GM19324 (cell line): ENCODE measurements at regions not wholly inside any gene's neighbourhood (a gene's known extent, or its start where the extent isn't known, plus 50 kb on each side); places are given as distances from the start of the nearest gene placed in this dataset.

Experiments
- ATAC-seq: cut with Tn5 transposase; IDR thresholded peaks from one replicate; pipeline ENCODE4 v1.9.1; 2021; ENCODE audit warnings: mild to moderate bottlenecking, moderate library complexity; ENCODE audit not compliant: unreplicated experiment, low FRiP score

DNA sequence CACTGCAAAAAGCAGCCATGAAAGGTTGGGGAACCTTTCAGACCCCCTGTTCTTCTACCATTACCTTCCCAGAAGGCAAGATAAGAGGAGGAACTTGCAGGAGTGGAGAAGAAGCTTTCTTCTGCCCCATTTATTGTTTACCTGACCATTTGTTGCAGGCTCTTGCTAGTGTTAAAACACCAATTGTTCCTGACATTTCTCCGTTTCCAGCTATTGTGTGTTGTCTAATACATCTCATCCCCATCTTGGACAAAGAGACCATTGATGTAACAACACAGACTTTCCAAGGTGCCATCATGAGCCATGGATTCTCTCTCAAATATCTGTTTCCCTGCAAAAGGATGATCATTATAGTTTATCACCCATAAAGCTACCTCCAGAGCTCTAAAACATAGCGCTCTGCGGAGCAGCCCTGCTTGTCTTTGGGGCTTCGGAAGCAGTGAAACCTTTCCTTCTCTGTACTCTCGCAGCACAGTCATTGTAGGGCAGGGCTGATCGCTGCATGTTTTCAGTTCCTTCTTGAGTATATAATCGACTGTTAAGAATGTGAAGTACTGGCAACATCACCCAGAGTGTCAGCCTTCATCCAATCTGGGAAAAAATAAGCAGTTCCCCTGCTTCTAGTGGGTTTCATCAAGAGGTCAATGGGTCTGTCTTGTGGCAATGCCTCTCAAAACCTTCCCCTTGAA is 680.0 kb downstream of the SEMA5A start:
- ATAC-seq, result no peak

- no peak for ATAC-seq
These were observed 677.6 kb downstream of the SEMA5A start for GRCh38 chr5:8868283-8868682.

- ATAC-seq, result no peak
These were observed 675.9 kb downstream of the SEMA5A start for GRCh38 chr5:8869932-8870331.

- ATAC-seq, result no peak
These were observed 675.4 kb downstream of the SEMA5A start for GRCh38 chr5:8870349-8870958.

GRCh38 chr5:8870959-8871355 is 674.9 kb downstream of the SEMA5A start:
- ATAC-seq, result no peak

DNA sequence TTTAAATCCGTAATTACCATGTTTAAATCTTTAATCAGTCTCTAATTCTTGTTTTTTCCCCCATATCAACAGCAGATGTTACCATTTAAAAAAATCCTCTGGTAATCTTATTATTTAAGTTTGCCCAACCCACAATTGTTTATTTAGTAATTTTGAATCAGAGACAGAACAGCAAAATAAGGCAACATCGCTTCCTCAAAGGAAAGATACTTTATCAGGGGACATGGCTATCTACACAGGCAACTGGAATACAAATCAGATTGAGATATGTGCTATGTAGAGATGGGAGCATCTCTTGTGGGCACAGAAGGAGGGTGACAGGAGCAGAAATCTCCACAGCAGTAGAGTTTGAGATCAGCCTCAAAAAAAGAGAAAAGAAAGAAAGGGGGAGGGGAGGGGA is 674.4 kb downstream of the SEMA5A start:
- no peak for ATAC-seq

DNA sequence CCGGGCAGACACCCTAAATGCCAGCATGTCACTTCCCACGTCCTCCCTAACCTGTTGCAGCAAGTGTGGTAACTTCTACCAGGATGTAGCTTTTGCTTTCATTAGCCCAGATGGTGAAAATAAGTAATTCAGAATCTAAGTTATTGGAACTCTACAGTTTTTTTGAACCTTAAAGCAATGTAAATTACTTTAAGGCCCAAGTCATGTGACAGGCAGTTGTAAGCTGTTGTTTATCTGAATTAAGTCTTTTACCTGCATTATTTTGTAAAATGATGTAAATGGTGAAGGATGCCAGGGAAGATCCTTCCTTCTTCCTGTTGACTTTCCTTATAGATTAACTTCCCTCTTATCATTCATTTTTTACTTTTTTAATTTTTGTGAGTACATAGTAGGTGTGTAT is 670.2 kb downstream of the SEMA5A start:
- no peak for ATAC-seq

- ATAC-seq, result no peak
These were observed 666.6 kb downstream of the SEMA5A start for GRCh38 chr5:8879248-8879647.

DNA sequence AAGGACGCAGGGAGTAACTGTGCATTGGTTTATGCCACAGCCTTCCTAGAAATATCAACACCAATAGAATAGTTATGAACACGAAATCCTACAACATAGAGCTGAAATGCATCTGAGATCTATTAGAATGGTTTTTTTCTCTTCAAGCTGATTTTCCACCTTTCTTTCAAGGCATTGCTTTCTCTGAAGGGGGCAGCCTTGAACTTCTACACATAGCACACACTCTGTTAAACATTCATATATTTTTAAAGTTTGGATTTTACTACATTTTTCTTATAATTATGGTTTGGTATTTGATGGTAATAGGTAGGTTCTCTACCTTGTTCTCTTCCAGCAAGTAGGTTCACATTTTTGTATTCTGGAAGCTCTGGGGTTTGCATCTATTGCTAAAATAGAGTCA is 661.8 kb downstream of the SEMA5A start:
- no peak for ATAC-seq

DNA sequence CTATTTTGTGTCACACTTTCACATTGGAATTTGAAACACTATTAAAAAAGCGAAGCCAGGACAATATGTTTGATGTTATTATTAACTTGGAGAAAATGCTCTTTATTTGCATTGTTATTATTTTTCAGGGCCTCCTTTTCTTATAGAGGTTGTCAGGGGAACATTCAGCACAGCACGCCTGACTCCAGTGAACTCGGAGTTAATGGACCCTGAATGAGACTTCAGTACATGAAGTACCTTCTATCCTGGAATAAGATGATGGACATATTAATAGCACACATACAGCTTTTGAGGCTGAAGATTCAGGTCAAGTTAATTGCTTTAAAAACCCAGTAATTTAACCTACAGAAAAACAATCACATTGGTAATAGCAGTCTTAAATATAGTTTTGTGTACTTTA is 652.9 kb downstream of the SEMA5A start:
- no peak for ATAC-seq

DNA sequence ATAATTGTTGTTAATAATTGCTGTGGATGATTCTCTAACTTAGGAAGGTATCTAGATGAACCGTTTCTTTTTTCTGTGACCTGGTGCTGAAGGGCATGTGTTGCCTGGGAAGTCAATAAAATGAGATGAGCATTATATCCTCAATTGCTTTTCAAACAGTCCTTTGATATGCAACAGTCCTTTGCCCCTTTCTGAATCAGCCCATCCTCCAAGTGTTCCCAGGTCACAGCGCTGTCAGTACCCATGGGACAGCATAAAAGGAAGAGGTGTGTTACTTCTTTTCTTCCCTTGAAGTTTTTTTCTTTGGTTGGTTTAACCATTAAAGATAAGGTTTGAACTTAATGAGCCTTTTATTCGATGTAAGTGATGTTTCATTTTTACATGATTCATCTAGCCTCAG is 651.8 kb downstream of the SEMA5A start:
- ATAC-seq, result no peak

DNA sequence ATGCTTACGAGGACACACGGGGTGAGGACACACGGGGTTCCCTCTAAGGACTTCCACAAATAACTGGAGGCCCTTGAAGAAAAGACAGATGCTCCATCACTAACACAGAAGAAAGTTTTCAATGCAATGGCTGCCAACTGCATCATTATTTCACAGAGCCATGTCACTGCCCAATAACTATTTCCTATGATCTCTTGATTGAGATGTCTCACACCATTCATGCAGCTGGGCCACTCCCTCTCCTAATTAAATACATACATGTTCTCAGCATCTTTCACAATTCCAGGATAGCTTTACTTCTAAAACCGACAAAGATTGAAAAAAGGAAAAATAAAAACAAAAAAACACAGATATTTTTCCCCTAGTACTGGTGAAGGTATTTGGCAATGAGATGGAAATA is 650.8 kb downstream of the SEMA5A start:
- no peak for ATAC-seq

- no peak for ATAC-seq
These were observed 650.3 kb downstream of the SEMA5A start for GRCh38 chr5:8895599-8895998.

- no peak for ATAC-seq
These were observed 648.6 kb downstream of the SEMA5A start for GRCh38 chr5:8897316-8897715.

DNA sequence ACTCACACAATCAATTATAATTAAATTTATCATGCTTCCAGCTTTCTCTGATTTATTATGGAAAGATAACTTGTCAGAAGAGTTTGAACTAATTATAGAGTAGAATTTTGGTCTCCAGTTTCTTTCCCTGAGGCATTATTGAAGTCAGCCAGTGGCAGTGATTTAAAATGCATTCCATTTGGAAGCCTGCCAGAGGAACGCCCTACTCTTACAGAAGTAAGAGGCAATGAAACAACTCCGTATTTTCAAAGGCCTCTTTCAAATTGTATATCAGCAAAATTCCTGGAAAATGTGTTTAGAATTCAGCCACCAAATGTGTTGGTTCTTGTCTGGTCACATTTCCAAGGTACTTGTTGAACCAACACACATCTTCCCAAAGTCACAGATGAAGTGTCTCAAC is 640.9 kb downstream of the SEMA5A start:
- ATAC-seq, result no peak

DNA sequence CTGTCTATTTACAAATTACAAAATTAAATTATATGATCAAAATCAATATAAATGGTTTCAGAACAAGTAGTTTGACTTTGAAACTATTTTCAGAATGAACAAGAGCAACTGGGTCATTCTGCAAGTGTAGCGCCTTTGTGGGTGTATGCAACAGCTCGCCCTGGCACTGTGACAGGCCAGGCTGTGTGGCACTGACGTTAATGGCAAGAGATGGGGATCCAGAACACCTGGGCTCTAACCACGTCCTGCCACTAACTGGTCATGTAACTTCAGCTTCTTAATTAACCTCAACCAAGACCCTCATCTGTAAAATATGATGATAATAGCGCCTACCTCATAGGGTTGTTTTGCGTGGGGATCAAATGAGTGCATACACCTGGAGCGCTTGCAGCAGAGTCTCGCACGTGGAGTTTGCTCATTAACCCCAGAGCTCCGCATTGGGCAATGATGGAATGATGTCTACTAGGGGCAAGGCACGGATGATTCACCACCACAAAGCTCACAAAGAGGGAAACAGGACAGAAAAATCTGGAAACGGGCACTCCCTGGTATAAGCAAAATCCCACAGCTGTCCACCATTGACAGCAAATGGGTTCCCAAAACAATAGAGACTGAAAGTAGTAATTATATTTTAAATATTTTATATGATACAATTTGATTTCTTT is 639.4 kb downstream of the SEMA5A start:
- no peak for ATAC-seq

DNA sequence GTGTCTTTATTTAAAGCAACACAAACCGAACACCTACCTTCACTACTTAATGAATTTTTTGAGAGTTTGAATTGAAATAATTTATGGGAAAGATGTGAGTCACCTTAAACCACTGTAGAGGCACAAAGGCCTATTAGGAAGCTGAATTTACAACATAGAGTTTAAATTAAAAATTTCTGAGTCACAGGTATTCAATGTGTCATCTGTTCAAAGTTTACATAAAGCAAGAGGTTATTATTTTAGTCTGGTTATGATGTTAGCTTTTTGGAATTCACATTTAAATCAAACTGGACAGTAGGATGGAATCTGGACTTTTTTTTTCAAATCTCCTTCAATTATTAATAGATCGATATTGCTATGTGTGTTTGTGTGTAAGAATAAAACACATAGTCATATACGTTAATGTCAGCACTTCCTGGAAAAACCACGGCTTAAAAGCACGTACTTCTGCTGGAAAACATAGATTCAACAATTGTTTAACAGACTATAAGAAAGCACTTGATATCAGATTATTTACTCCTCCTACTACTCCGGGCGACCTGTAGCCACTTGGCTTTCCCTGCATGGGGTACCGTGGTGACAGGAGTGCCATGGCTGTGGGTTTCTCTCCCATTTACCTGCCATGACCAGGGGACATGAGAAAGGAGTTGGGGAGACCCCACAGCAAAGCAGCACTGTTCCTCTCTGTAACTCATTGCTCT is 638.6 kb downstream of the SEMA5A start:
- no peak for ATAC-seq

GRCh38 chr5:8908055-8908683 is 637.7 kb downstream of the SEMA5A start:
- ATAC-seq, result no peak

DNA sequence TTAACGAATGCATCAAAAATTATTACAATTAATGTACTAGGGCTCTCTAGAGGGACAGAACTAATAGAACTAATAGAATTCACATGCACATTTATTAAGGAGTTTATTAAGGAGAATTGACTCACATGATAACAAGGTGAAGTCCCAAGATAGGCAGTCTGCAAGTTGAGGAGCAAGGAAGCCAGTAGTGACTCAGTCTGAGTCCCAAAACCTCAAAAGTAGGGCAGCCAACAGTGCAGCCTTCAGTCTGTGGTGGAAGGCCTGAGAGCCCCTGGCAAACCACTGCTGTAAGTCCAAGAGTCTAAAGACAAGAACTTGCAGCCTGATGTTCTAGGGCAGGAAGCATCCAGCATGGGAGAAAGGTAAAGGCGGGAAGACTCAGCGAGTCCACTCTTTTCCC is 633.8 kb downstream of the SEMA5A start:
- ATAC-seq, result no peak

DNA sequence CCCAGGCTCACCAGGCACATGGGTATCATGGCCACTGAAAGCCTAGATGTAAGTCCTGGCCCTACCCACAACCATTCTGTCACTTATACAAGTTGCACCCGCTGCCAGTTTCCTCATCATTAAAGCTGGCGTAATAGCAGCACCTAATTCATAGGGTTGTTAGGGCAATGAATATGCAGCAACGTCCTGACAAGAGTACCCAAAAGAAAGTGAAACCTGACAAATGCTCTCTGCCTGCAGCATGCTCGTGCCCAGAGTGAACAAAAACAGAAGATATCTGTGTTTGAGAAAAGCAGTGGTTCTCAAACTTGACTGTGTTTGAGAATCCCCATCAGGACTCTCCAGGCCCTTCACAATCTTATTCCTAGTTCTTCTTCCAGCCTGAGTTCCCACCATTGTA is 632.4 kb downstream of the SEMA5A start:
- peak; percentile 62 for ATAC-seq

- no peak for ATAC-seq
These were observed 626.8 kb downstream of the SEMA5A start for GRCh38 chr5:8919096-8919495.
